Activated B cell treated with CpG ODN at 0.5 μM for 24 hours (primary cell): ENCODE measurements at regions not wholly inside any gene's neighbourhood (a gene's known extent, or its start where the extent isn't known, plus 50 kb on each side); places are given as distances from the start of the nearest gene placed in this dataset.

Experiments
- ATAC-seq: fragments of 200-7000 bp; cut with Tn5 transposase; one replicate; pipeline ENCODE4 v1.10.0; 2021; ENCODE audit warnings: low read depth, mild to moderate bottlenecking, moderate library complexity
- CTCF ChIA-PET: fragments of 350-600 bp; sonication (Branson Sonifier 250); formaldehyde crosslinking; loops from one replicate; lab custom pipeline; 2021; ENCODE audit warnings: antibody characterized with exemption; lab: Charles Lee
- POLR2A ChIA-PET: fragments of 350-600 bp; sonication (Branson Sonifier 250); formaldehyde crosslinking; loops from one replicate; lab custom pipeline; 2021; ENCODE audit warnings: antibody characterized with exemption; lab: Charles Lee
- DNase-seq: peaks from one replicate; pipeline ENCODE4 v3.0.0; 2022
- H3K27ac Mint-ChIP-seq: one replicate; pipeline ENCODE4 v1.8.0; 2020; ENCODE audit warnings: mixed read lengths
- H3K27me3 Mint-ChIP-seq: one replicate; pipeline ENCODE4 v1.8.0; 2021; ENCODE audit warnings: mixed read lengths
- H3K36me3 Mint-ChIP-seq: one replicate; pipeline ENCODE4 v1.8.0; 2021; ENCODE audit warnings: low read depth, mixed read lengths
- H3K4me1 Mint-ChIP-seq: one replicate; pipeline ENCODE4 v1.8.0; 2021; ENCODE audit warnings: mixed read lengths
- H3K4me3 Mint-ChIP-seq: one replicate; pipeline ENCODE4 v1.8.0; 2020; ENCODE audit warnings: mild to moderate bottlenecking, mixed read lengths
- H3K9me3 Mint-ChIP-seq: one replicate; pipeline ENCODE4 v1.8.0; 2020; ENCODE audit warnings: mixed read lengths
- CTCF ChIP-seq: fragments of 200-600 bp; IDR thresholded peaks from one replicate; pipeline ENCODE4 v1.8.0; 2022; ENCODE audit warnings: antibody characterized with exemption, mild to moderate bottlenecking
- intact Hi-C: fragments of 100-400 bp; cut with micrococcal nuclease; formaldehyde crosslinking; loops from one replicate; pipeline ENCODE4 v1.15.1; 2024

- Mint-ChIP-seq H3K27ac (no peak overlapping the region), H3K27me3 (no peaks in the 10 kb centered on the region), H3K4me3 (no peak overlapping the region), H3K4me1 (no peaks in the 10 kb centered on the region), H3K9me3 (peaks cover 3% of the 10 kb centered on the region), H3K36me3 (no peaks in the 10 kb centered on the region)
- intact Hi-C loops: no loop called here
- ChIA-PET POLR2A (no interaction called here), CTCF (no interaction called here)
- ATAC-seq (no peak), DNase-seq (no peak)
- no peak for TF ChIP-seq CTCF
Observed at GRCh38 chr3:116618930-116619329, 90.6 kb upstream of the TUSC7 start.

GRCh38 chr3:116630494-116630893 is 79.1 kb upstream of the TUSC7 start:
- H3K27me3 Mint-ChIP-seq: no peaks in the 10 kb centered on the region
- ChIA-PET POLR2A (no interaction called here), CTCF (no interaction called here)
- peaks cover 15% of the 10 kb centered on the region for H3K9me3 Mint-ChIP-seq
- no peaks in the 10 kb centered on the region for H3K36me3 Mint-ChIP-seq
- ATAC-seq: no peak
- TF ChIP-seq CTCF: no peak
- intact Hi-C loops: no loop called here
- DNase-seq: no peak
- no peak overlapping the region for H3K4me3 Mint-ChIP-seq
- no peak overlapping the region for H3K27ac Mint-ChIP-seq
- H3K4me1 Mint-ChIP-seq: no peaks in the 10 kb centered on the region

- CTCF ChIA-PET: no interaction called here
- POLR2A ChIA-PET: no interaction called here
- Mint-ChIP-seq H3K4me1 (no peaks in the 10 kb centered on the region), H3K4me3 (no peak overlapping the region), H3K27ac (no peak overlapping the region), H3K9me3 (no peaks in the 10 kb centered on the region), H3K36me3 (no peaks in the 10 kb centered on the region), H3K27me3 (no peaks in the 10 kb centered on the region)
- DNase-seq: no peak
- no peak for ATAC-seq
- intact Hi-C loops: no loop called here
- TF ChIP-seq CTCF: no peak
Observed at GRCh38 chr3:116639641-116640040, 69.9 kb upstream of the TUSC7 start.

- intact Hi-C loops: no loop called here
- Mint-ChIP-seq H3K27ac (no peak overlapping the region), H3K27me3 (no peaks in the 10 kb centered on the region), H3K4me1 (no peaks in the 10 kb centered on the region), H3K4me3 (no peak overlapping the region), H3K36me3 (no peaks in the 10 kb centered on the region), H3K9me3 (no peaks in the 10 kb centered on the region)
- no peak for TF ChIP-seq CTCF
- POLR2A ChIA-PET: no interaction called here
- ATAC-seq (no peak), DNase-seq (no peak)
- CTCF ChIA-PET: no interaction called here
Observed at GRCh38 chr3:116640109-116640508, 69.5 kb upstream of the TUSC7 start.

GRCh38 chr3:116643001-116643400 is 66.6 kb upstream of the TUSC7 start:
- Mint-ChIP-seq H3K9me3 (no peaks in the 10 kb centered on the region), H3K4me3 (no peak overlapping the region), H3K4me1 (no peaks in the 10 kb centered on the region), H3K27me3 (no peaks in the 10 kb centered on the region), H3K27ac (no peak overlapping the region), H3K36me3 (no peaks in the 10 kb centered on the region)
- ChIA-PET POLR2A (no interaction called here), CTCF (no interaction called here)
- ATAC-seq: no peak
- intact Hi-C loops: no loop called here
- no peak for DNase-seq
- no peak for TF ChIP-seq CTCF
